ENCODE measurements at regions not wholly inside any gene's neighbourhood (a gene's known extent, or its start where the extent isn't known, plus 50 kb on each side); places are given as distances from the start of the nearest gene placed in this dataset.

DNA sequence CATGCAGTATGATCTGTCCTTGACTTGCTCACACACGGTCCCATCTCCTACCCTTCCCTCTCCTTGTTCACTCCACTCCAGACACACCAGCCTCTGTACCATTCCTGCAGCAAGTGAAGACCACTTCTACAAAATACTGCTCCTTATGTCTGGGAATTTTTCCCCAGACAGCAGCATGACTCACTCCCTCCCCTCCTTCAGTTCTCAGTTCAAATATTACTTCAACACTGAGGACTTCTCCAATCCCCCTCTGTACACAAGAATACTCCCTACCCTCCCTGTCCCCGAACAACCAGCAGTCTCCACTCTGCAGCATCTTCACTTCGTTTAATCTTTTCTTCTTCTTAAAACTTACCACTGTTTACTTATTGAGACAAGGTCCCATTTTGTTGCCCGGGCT is 474.0 kb downstream of the GPAM start:
- no peak overlapping the region for H3K27ac Mint-ChIP-seq
- no peaks in the 10 kb centered on the region for H3K36me3 Mint-ChIP-seq
- no peaks in the 10 kb centered on the region for H3K9me3 Mint-ChIP-seq
- DNase-seq: no peak
- intact Hi-C loops (cut with micrococcal nuclease): no loop called here
- H3K27me3 Mint-ChIP-seq: peaks cover 1% of the 10 kb centered on the region
- CTCF ChIA-PET: no interaction called here
- H3K4me1 Mint-ChIP-seq (ENCODE audit: low read depth): no peaks in the 10 kb centered on the region
- POLR2A ChIA-PET: no interaction called here
- no peak overlapping the region for H3K4me3 Mint-ChIP-seq

DNA sequence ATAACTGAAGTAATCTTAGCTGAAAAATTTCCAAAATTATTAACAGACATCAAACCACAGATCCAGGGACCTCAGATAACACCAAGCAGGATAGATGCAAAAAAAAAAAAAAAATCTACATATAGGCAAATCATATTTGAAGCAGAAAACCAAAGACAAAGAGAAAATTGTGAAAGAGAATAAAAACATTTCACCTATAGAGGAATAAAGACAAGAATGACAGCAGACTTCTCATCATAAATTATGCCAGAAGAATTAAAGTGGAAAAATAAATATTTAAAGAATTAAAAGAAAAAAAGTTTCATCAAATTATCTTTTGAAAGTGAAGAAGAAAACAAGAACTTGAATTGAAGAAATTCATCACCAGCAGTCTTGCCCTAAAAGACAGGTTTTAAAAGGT is 467.5 kb downstream of the GPAM start:
- ChIA-PET POLR2A (no interaction called here), CTCF (no interaction called here)
- peaks cover 2% of the 10 kb centered on the region for H3K36me3 Mint-ChIP-seq
- H3K9me3 Mint-ChIP-seq: peaks cover 24% of the 10 kb centered on the region
- H3K27ac Mint-ChIP-seq: no peak overlapping the region
- intact Hi-C loops (cut with micrococcal nuclease): no loop called here
- H3K4me3 Mint-ChIP-seq: no peak overlapping the region
- H3K4me1 Mint-ChIP-seq (ENCODE audit: low read depth): no peaks in the 10 kb centered on the region
- no peak for DNase-seq
- H3K27me3 Mint-ChIP-seq: no peaks in the 10 kb centered on the region

DNA sequence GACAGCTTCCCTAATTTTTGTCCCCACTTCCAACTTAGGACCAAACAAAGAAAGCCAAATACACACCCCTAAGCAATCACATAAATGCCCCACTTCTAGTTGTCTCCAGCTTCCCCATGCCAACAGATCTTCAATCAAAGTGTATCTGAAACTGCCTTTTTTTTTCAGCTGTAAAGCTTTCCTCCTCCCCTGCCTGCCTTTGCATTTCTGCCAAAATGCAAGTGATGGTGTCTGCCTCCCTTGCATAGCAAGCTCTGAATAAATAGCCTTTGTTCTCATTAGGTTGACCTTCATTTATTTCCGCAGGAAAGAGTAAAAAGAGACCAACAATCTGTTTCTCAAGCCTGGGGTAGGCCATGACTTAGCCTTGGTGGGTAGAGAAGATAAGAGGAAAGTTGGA is 459.4 kb downstream of the GPAM start:
- Mint-ChIP-seq H3K27me3 (no peaks in the 10 kb centered on the region), H3K4me3 (no peak overlapping the region), H3K9me3 (no peaks in the 10 kb centered on the region), H3K36me3 (no peaks in the 10 kb centered on the region), H3K4me1 (ENCODE audit: low read depth) (no peaks in the 10 kb centered on the region), H3K27ac (no peak overlapping the region)
- ChIA-PET CTCF (no interaction called here), POLR2A (no interaction called here)
- intact Hi-C loops (cut with micrococcal nuclease): no loop called here
- no peak for DNase-seq

DNA sequence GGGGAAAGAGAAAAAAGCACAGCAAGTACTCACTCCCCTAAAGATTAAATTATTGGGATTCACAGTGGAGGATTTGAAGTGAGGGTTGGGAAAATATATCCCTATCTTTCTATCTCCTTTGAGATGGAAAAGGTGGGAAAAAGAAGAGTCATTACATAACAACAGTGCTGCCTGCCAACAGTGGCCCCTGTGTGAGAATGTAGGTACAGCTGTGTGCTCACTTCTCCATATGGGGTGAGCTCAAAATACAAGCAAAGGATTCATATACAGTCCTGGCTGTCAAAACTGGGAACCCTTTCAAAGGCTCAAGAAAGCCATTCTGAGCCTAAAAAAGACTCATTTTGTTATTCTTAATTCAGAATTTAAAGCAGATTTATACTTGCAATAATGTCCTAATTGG is 458.5 kb downstream of the GPAM start:
- Mint-ChIP-seq H3K9me3 (no peaks in the 10 kb centered on the region), H3K4me1 (ENCODE audit: low read depth) (no peaks in the 10 kb centered on the region), H3K27me3 (no peaks in the 10 kb centered on the region), H3K4me3 (no peak overlapping the region), H3K27ac (no peak overlapping the region), H3K36me3 (no peaks in the 10 kb centered on the region)
- ChIA-PET CTCF (no interaction called here), POLR2A (no interaction called here)
- intact Hi-C loops (cut with micrococcal nuclease): no loop called here
- DNase-seq: no peak

DNA sequence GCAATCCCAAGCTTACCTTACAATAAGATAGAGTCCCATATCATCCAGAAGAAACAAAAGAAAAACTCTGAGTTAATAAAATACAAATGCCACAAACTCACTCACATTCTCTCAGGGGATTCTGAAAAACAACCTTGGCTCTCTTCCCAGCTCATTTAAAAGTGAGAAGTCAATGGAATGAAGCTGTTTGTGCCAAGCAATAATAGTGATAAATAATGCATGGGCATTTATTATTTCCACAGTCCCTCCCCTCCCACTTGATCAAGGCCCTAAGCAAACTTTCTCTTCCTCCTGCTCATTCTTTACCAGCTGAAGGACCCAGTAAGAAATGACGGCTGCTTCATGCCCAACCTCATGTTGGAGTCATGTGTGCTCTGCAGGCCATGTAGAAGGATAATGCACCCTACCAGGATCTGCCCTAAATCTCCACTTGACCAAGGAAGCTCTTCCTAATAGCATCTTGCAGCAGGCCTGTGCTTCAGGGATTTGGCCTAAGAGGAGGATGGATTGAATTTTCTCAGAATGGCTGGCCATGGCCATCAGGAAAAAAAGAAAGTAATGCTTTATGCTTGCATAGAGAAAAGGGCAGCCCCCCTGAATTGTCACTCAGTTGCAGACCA is 451.3 kb downstream of the GPAM start:
- ChIA-PET CTCF (no interaction called here), POLR2A (no interaction called here)
- intact Hi-C loops (cut with micrococcal nuclease): no loop called here
- Mint-ChIP-seq H3K27me3 (no peaks in the 10 kb centered on the region), H3K27ac (no peak overlapping the region), H3K9me3 (no peaks in the 10 kb centered on the region), H3K4me3 (no peak overlapping the region), H3K36me3 (no peaks in the 10 kb centered on the region), H3K4me1 (ENCODE audit: low read depth) (no peaks in the 10 kb centered on the region)
- DNase-seq: no peak

DNA sequence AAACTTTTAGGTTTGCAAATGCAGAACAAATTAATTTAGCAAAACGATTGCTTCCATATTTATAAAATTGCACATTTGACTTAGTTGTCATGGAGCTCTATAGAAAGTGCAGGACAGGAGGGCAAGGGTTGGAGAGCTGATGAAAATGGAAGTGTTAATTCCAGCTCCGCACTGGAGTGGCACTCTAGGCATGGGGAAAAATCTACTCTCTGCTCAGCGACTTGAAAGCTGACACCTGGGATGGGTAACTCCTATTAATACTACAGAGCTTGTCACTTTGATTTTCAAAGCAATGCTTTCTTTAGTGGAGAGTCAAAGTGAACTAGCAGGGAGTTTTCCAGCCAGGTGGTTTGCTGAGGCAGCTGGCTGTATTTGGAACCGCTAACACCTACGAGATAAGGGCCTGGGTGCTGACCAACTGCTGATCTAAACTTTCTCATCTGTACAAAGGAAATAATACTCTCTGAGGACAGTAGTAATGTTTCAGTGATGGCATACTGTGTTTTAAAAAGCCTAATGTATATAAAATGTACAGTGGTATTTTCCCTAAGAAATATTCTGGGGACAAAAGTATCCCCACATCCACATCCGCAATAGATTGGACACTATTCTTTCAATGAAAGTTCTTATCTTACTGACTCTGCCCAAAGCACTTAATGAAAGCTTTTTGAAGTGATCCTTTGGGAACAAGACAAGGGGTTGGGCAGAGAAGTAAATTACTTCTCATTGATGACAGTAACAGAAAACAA is 444.3 kb downstream of the GPAM start:
- Mint-ChIP-seq H3K27ac (no peak overlapping the region), H3K9me3 (no peaks in the 10 kb centered on the region)

DNA sequence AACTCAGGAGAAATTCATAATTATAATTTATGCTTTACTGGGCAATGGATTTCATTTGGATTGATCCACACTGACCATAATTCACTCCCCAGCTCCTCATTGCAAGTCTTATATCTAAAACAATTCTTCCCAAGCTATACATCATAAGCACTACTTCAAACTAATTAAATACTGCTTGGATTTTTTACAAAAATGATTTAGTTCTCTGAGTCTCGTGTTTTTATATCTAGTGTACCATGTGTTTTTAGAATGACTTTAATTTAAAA is 443.8 kb downstream of the GPAM start:
- intact Hi-C loops (cut with micrococcal nuclease): no loop called here
- DNase-seq: no peak
- H3K9me3 Mint-ChIP-seq: no peaks in the 10 kb centered on the region
- H3K4me1 Mint-ChIP-seq (ENCODE audit: low read depth): no peaks in the 10 kb centered on the region
- H3K36me3 Mint-ChIP-seq: no peaks in the 10 kb centered on the region
- ChIA-PET CTCF (no interaction called here), POLR2A (no interaction called here)
- no peaks in the 10 kb centered on the region for H3K27me3 Mint-ChIP-seq
- no peak overlapping the region for H3K27ac Mint-ChIP-seq
- H3K4me3 Mint-ChIP-seq: no peak overlapping the region

More for the DNA sequence above, 444.3 kb downstream of the GPAM start:
- ChIA-PET CTCF (no interaction called here), POLR2A (no interaction called here)
- H3K4me3 Mint-ChIP-seq: no peak overlapping the region
- intact Hi-C loops (cut with micrococcal nuclease): no loop called here
- H3K36me3 Mint-ChIP-seq: no peaks in the 10 kb centered on the region
- H3K4me1 Mint-ChIP-seq (ENCODE audit: low read depth): no peaks in the 10 kb centered on the region
- no peaks in the 10 kb centered on the region for H3K27me3 Mint-ChIP-seq
- DNase-seq: no peak

DNA sequence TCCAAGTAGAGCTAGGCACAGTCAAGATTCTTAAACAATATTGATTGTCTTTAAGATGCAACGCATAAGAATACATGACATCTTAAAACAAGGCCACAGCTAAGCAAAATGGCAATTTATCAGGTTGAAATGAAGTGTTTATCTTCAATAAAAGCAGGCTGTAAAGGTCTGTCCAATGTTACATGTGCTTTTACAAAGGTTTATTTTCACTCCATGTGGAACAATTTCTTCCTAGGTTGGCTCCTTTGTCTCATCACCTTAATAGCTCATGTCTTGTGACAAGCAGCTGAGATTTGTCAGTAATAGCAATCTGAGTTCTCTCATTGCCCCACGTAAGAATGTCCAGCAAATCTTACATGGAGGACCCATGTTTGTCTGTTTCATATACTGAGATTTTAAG is 437.6 kb downstream of the GPAM start:
- Mint-ChIP-seq H3K27ac (no peak overlapping the region), H3K4me3 (no peak overlapping the region), H3K27me3 (peaks cover 2% of the 10 kb centered on the region), H3K4me1 (ENCODE audit: low read depth) (no peaks in the 10 kb centered on the region), H3K36me3 (no peaks in the 10 kb centered on the region), H3K9me3 (no peaks in the 10 kb centered on the region)
- ChIA-PET POLR2A (no interaction called here), CTCF (interaction anchor here (1.2 kb wide), 1 partner anchor 11 kb away, joined by 3 read pairs; no protein-coding TSS in a partner anchor)
- DNase-seq: no peak
- intact Hi-C loops (cut with micrococcal nuclease): no loop called here

DNA sequence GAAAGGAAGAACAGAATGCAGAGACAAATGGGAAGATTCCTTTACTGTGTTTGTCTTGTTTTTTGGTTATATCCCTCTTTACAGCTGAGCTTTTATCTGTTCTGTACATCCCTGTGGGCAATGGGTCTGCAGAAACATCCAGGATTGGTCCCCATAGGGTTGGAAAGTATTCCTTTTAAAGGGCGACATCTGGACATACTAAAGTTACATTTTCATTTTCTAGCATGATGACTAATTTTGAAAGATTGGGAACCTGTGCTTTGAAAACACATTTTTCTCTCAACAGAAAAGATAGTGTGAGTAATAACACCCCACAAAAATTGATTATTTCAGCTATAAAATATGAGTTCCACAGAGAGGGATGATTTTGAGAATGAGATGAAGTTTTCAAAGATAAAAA is 435.8 kb downstream of the GPAM start:
- H3K4me3 Mint-ChIP-seq: no peak overlapping the region
- H3K27me3 Mint-ChIP-seq: peaks cover 2% of the 10 kb centered on the region
- DNase-seq: no peak
- CTCF ChIA-PET: no interaction called here
- H3K27ac Mint-ChIP-seq: no peak overlapping the region
- no peaks in the 10 kb centered on the region for H3K9me3 Mint-ChIP-seq
- no peaks in the 10 kb centered on the region for H3K36me3 Mint-ChIP-seq
- POLR2A ChIA-PET: no interaction called here
- H3K4me1 Mint-ChIP-seq (ENCODE audit: low read depth): no peaks in the 10 kb centered on the region
- intact Hi-C loops (cut with micrococcal nuclease): no loop called here

DNA sequence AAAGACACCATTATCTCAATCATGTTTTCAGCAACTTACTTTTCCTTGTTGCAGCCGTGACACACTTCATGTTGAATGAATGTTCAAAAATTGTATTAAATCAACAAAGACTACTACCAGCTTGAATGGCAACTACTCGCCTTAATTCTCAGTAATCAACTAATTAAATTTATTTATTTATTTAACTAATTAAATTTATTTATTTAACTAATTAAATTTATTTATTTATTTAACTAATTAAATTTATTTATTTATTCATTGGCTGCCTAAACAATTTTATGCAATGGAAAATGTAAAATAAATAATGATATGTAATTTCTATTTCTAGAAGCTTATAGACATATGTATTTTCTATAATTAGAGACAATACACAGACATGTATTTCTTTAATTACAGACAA is 435.4 kb downstream of the GPAM start:
- no peak for DNase-seq
- no peaks in the 10 kb centered on the region for H3K4me1 Mint-ChIP-seq (ENCODE audit: low read depth)
- intact Hi-C loops (cut with micrococcal nuclease): no loop called here
- H3K4me3 Mint-ChIP-seq: no peak overlapping the region
- H3K27me3 Mint-ChIP-seq: peaks cover 2% of the 10 kb centered on the region
- H3K36me3 Mint-ChIP-seq: no peaks in the 10 kb centered on the region
- H3K27ac Mint-ChIP-seq: no peak overlapping the region
- ChIA-PET POLR2A (no interaction called here), CTCF (no interaction called here)
- H3K9me3 Mint-ChIP-seq: no peaks in the 10 kb centered on the region

DNA sequence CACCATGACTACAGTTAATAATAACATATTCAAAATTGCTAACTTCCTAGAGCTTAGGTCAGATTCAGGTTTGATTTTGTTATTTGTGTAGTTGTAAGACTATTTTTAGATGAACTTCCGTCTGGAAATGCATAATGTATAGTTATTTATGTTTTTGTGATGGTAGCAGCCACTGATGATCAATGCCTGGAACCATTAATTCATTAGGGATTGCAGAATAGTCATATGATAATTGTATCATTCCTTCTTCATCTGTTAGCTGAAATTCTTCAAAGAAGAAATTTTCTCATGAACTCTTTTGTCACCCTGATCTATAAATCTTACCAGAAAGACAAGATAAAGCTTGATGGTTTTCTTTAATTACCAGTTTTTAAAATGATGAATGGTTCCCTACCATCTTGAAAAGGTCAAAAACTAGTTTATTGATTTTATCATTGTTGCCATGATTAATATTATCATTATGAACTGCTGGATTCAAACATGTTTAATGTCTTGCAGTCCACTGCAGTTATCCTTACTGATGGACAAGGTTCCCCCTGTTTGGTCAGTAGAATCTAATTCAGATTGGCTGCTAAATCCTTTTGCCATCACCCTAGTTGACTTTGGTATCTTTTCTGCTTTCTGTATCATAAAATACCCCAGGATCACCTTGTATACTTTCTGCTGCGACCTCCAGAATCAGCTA is 433.3 kb downstream of the GPAM start:
- intact Hi-C loops (cut with micrococcal nuclease): no loop called here

DNA sequence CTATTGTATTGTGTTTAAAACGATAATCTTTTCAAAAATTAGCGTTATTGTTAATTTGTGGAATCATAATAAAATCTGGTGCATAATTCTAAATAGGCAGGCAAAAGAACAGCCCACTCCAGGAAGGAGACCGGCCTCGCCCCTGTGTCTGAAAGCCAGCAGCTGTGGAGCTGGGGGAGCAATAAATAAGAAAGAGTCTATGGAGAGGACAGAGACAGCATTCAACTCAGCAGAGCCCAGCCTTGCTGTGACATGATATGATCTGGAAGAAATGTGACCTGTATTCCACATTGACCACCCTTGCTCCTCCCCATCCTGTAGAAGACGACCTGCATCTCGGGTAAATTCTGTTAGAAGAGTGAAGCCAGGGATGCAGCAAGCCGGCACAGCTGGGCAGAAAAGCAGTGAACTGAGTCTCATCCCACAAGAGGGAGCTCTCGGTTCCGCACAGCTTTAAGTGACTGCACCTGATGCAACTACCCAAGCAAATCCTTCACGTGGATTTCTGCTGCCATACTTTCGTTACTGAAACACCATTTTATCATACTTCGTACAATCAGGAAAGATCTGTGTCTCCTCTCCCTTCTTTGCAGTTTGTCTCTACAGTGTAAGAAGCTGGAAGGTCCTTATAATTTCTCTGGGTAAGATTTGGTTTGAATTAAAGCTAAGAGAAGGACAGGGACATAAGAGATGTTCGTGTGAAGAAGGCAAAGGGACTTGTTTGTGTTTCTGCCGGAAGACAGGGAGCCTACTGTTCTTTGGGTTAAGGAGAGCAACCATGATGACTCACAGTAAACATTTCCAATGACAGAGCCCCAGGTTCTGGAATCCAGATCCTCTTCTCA is 427.1 kb downstream of the GPAM start:
- intact Hi-C loops (cut with micrococcal nuclease): no loop called here
- Mint-ChIP-seq H3K27ac (no peak overlapping the region), H3K4me3 (no peak overlapping the region), H3K4me1 (ENCODE audit: low read depth) (no peaks in the 10 kb centered on the region), H3K36me3 (no peaks in the 10 kb centered on the region), H3K9me3 (no peaks in the 10 kb centered on the region), H3K27me3 (peaks cover 8% of the 10 kb centered on the region)
- DNase-seq: peak; percentile 21
- ChIA-PET CTCF (interaction anchor here (1.0 to 2.5 kb wide), 4 partner anchors 11 to 558 kb away, joined by 3 to 16 read pairs (median 3); no protein-coding TSS in a partner anchor), POLR2A (no interaction called here)

More for the DNA sequence above, 433.3 kb downstream of the GPAM start:
- no peaks in the 10 kb centered on the region for H3K4me1 Mint-ChIP-seq (ENCODE audit: low read depth)
- CTCF ChIA-PET: no interaction called here
- no peak overlapping the region for H3K4me3 Mint-ChIP-seq
- H3K27ac Mint-ChIP-seq: no peak overlapping the region
- DNase-seq: no peak
- peaks cover 6% of the 10 kb centered on the region for H3K27me3 Mint-ChIP-seq
- POLR2A ChIA-PET: no interaction called here
- H3K36me3 Mint-ChIP-seq: no peaks in the 10 kb centered on the region
- no peaks in the 10 kb centered on the region for H3K9me3 Mint-ChIP-seq

Data from activated CD4-positive, alpha-beta memory T cell treated with anti-CD3 and anti-CD28 coated beads for 36 hours (primary cell).